Common myeloid progenitor, CD34-positive (primary cell): ENCODE measurements at regions not wholly inside any gene's neighbourhood (a gene's known extent, or its start where the extent isn't known, plus 50 kb on each side); places are given as distances from the start of the nearest gene placed in this dataset.

ENCODE experiments used
- CTCF ChIA-PET: fragments of 350-600 bp; sonication (Branson Sonifier 250); formaldehyde crosslinking; loops from one replicate; lab custom pipeline; 2021; ENCODE audit warnings: antibody characterized with exemption; lab: Charles Lee
- POLR2A ChIA-PET: fragments of 350-600 bp; sonication (Branson Sonifier 250); formaldehyde crosslinking; loops from one replicate; lab custom pipeline; 2021; ENCODE audit warnings: antibody characterized with exemption; lab: Charles Lee
- DNase-seq, 3 donors: peaks; one replicate each; pipeline versions ENCODE4 v3.0.0 to v3.0.0-alpha.2; 2013
- H3K27ac ChIP-seq, 2 experiments: 1 replicate in 1 of 2; 2 replicates in 1 of 2; pipeline ENCODE4 v1.7.0; 2013; ENCODE audit warnings: inconsistent platforms in 2 of 2, low read length in 2 of 2, mild to moderate bottlenecking in 2 of 2, low read depth in 1 of 2, moderate library complexity in 1 of 2; ENCODE audit not compliant: severe bottlenecking in 2 of 2, insufficient read depth in 1 of 2, poor library complexity in 1 of 2
- H3K27me3 ChIP-seq, 5 experiments: replicated peaks in 2 of 5; 1 replicate in 3 of 5; 2 replicates in 2 of 5; pipeline versions ENCODE4 v1.6.1 to v1.7.0; 2013; ENCODE audit warnings: low read length in 4 of 5, mild to moderate bottlenecking in 2 of 5, moderate library complexity in 2 of 5, inconsistent platforms in 1 of 5; ENCODE audit not compliant: insufficient read depth in 5 of 5, control insufficient read depth in 4 of 5
- H3K36me3 ChIP-seq, 4 experiments: 1 replicate in 2 of 4; 2 replicates in 2 of 4; pipeline versions ENCODE4 v1.6.1 to v1.7.0; 2013; ENCODE audit warnings: low read length in 3 of 4, control low read depth in 1 of 4, mild to moderate bottlenecking in 1 of 4; ENCODE audit not compliant: control insufficient read depth in 4 of 4, insufficient read depth in 4 of 4
- H3K4me1 ChIP-seq, 4 experiments: 1 replicate in 3 of 4; 2 replicates in 1 of 4; pipeline versions ENCODE4 v1.6.1 to v1.7.1; 2013; ENCODE audit warnings: low read length in 3 of 4, mild to moderate bottlenecking in 3 of 4, control low read depth in 1 of 4, inconsistent platforms in 1 of 4, moderate library complexity in 1 of 4; ENCODE audit not compliant: control insufficient read depth in 4 of 4, insufficient read depth in 4 of 4; ENCODE audit errors: control extremely low read depth in 1 of 4
- H3K4me3 ChIP-seq, 7 experiments: 1 replicate in 4 of 7; 2 replicates in 3 of 7; pipeline versions ENCODE4 v1.5.1 to v1.7.0; 2013; ENCODE audit warnings: mild to moderate bottlenecking in 7 of 7, low read length in 6 of 7, moderate library complexity in 6 of 7, inconsistent platforms in 2 of 7, low read depth in 2 of 7, control low read depth in 1 of 7; ENCODE audit not compliant: insufficient read depth in 4 of 7, control insufficient read depth in 1 of 7; ENCODE audit errors: extremely low read depth in 1 of 7
- H3K9me3 ChIP-seq, 5 experiments: 1 replicate in 4 of 5; 2 replicates in 1 of 5; pipeline versions ENCODE4 v1.6.1 to v1.7.1; 2013; ENCODE audit warnings: low read length in 4 of 5, mild to moderate bottlenecking in 2 of 5, inconsistent platforms in 1 of 5, low read depth in 1 of 5, moderate library complexity in 1 of 5; ENCODE audit not compliant: control insufficient read depth in 4 of 5, insufficient read depth in 2 of 5; ENCODE audit errors: control extremely low read depth in 1 of 5
- WGBS: methylation state at CpG from one replicate; pipeline ENCODE4 v1.1.5; 2013; ENCODE audit not compliant: insufficient coverage; 5-methylcytosine and 5-hydroxymethylcytosine counted together

DNA sequence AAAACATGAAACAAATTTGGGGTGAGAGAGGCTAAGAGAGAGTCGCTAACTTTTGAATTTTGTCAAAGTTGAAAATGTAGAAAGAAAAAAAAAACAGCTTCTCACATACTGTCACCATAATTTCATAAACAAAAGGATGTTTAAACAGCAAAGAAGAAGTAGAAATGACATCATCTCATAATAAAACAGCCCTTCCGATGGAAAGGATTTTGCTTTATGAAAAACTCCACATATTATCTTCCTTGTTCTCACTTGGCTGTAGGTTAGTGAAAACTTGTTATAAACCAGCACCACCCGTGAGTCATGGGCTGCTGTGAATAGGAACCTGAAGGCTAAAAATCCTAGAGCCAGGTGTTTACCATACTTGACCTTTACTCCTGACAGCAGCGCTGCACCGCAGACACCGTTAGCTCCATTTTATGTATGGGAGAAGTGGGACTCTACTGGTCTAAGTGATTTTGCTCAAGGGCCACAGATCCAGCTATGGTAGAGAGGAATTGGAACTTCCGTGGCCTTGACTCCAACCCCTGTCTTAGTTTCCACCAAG lies 63.0 kb upstream of the VRK1 start:
- Histone ChIP-seq H3K4me3 (no peak overlapping the region), H3K36me3 (no peaks in the 10 kb centered on the region), H3K9me3 (no peaks in the 10 kb centered on the region), H3K27me3 (peaks cover 4 to 33% (median 24%) of the 10 kb centered on the region in 5 experiments), H3K27ac (no peak overlapping the region), H3K4me1 (peaks cover 0 to 7% (median 5%) of the 10 kb centered on the region in 4 experiments)
- WGBS = 100% methylated on average over 2 of the region's 7 CpGs
- no peak for DNase-seq
- ChIA-PET POLR2A (interaction anchor here (0.6 kb wide), 2 partner anchors 163 to 1486 kb away, joined by 3 read pairs; no protein-coding TSS in a partner anchor), CTCF (interaction anchor here (0.7 to 0.8 kb wide), 2 partner anchors 9 to 174 kb away, joined by 3 read pairs; no protein-coding TSS in a partner anchor)

DNA sequence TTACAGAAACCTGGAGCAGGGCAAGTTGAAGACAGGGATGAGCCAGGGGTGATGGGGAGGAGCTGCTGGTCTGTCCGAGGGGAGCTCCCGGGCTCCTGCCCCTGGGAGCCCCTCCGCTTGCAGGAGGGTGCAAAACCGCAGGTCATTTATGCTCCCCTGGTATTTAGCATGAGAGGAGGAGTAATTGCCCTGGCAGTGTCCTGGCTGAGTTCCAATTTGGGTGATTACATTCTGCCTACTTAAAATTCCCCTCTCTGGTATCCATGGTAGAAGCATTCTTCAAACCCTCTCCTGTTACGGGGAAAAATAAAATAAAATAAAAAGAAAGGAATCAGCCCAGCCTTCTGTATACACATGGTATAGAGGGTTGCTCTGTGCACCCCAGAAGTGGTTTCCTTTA lies 61.7 kb upstream of the VRK1 start:
- no peak overlapping the region for H3K27ac ChIP-seq
- peaks cover 0 to 7% (median 5%) of the 10 kb centered on the region in 4 experiments for H3K4me1 ChIP-seq
- WGBS = 100% methylated on average over 2 of the region's 5 CpGs
- no peaks in the 10 kb centered on the region for H3K36me3 ChIP-seq
- H3K9me3 ChIP-seq = no peaks in the 10 kb centered on the region
- no peak overlapping the region for H3K4me3 ChIP-seq
- peaks cover 11 to 45% (median 24%) of the 10 kb centered on the region in 5 experiments for H3K27me3 ChIP-seq
- POLR2A ChIA-PET = no interaction called here
- no peak for DNase-seq
- CTCF ChIA-PET = interaction anchor here (0.7 to 2.2 kb wide), 3 partner anchors 10 to 169 kb away, joined by 3 to 4 read pairs (median 4); no protein-coding TSS in a partner anchor

DNA sequence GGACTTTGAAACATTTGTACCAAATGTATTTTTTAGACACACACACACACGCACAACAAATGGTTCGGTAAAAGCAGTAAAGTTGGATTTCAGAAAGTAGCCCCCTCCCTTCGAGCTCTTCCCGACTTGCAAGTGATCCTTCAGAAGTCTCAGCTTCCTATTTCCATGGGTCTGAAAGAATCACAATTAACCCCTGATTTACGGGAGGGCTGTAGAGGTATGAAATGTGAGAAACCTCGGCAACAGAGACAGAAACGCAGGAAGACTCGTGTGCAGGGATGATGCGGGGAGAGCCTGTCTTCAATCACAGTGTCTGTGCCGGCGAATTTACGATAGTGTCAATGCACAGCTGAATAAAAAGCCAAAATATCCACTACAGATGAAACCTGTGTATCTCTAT lies 60.7 kb upstream of the VRK1 start:
- DNase-seq = no peak
- Histone ChIP-seq H3K27me3 (peaks cover 11 to 50% (median 27%) of the 10 kb centered on the region in 5 experiments), H3K4me1 (peaks cover 0 to 11% (median 7%) of the 10 kb centered on the region in 4 experiments), H3K27ac (no peak overlapping the region), H3K4me3 (no peak overlapping the region), H3K36me3 (no peaks in the 10 kb centered on the region), H3K9me3 (no peaks in the 10 kb centered on the region)
- POLR2A ChIA-PET = no interaction called here
- CTCF ChIA-PET = interaction anchor here (1.0 to 2.2 kb wide), 3 partner anchors 9 to 283 kb away, joined by 3 to 4 read pairs (median 4); no protein-coding TSS in a partner anchor
- 82% methylated on average over 8 of the region's 12 CpGs for WGBS

DNA sequence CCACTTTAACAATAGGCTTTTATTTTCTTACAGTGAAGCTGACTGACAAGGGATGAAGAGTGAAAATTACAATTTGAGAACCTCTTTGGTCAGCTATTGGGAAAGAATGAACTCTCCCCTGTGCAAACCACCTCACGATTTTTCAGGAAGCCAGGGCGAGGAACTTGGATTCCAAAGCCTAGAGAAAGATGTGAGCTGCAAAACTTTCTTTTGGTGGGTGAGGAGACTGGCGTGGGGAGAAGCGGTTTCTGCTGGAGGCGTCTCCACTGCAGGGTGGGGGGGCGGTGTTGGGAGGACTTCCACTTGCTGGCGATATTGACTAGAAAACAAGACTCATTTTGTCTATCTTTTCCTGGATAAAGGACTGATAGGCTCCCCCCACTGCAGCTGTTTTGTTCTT lies 59.3 kb upstream of the VRK1 start:
- ChIA-PET CTCF (interaction anchor here (1.6 to 3.3 kb wide), 2 partner anchors 10 to 170 kb away, joined by 6 to 22 read pairs; no protein-coding TSS in a partner anchor), POLR2A (no interaction called here)
- H3K27me3 ChIP-seq = peaks cover 17 to 62% (median 27%) of the 10 kb centered on the region in 5 experiments
- H3K9me3 ChIP-seq = no peaks in the 10 kb centered on the region
- H3K4me3 ChIP-seq = peak overlapping the region in 4 of 7 experiments; percentile 9 to 58 (median 34)
- DNase-seq = peak in 2 of 3 donors; percentile 10 to 19
- H3K4me1 ChIP-seq = peaks cover 0 to 14% (median 9%) of the 10 kb centered on the region in 4 experiments
- no peaks in the 10 kb centered on the region for H3K36me3 ChIP-seq
- WGBS = 5% methylated on average over 6 of the region's 7 CpGs
- no peak overlapping the region for H3K27ac ChIP-seq

DNA sequence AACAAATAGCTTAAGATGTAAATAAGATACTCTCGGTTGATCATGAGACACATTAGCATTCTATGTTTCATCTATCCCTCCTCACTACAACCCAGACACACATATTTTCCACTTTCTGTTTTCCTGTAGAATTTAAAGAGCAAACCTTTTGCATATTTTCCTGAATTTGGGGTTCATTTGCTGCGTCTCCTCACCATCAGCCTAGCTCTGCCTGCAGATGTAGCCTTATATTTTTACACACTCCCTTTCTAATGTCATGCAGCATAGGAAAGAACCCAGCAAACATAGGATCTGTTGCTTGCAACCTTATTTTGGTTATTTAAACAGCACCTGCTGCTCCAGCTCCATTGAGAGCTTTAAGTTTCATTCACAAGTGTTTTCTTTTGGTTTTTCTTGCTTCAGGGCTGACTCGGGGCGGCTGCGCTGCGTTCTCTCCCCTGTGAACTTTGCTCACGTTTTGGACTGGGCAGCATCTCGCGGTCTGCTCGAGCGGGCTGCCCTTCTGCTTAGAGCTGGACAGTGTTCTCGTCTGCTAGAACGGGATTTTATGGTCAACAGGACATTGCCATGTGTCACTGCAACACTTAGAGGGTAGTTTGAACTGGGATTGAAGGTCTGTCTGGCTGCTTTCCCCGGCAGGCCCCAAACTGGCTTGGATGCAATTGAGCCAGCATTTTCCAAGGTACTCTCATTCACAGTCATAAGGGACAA lies 57.8 kb upstream of the VRK1 start:
- no peak overlapping the region for H3K4me3 ChIP-seq
- H3K4me1 ChIP-seq = peaks cover 0 to 14% (median 9%) of the 10 kb centered on the region in 4 experiments
- WGBS = 90% methylated on average over 11 of the region's 14 CpGs
- no peak for DNase-seq
- H3K27me3 ChIP-seq = peaks cover 19 to 73% (median 25%) of the 10 kb centered on the region in 5 experiments
- H3K27ac ChIP-seq = no peak overlapping the region
- H3K9me3 ChIP-seq = no peaks in the 10 kb centered on the region
- ChIA-PET POLR2A (no interaction called here), CTCF (interaction anchor here (0.7 to 4.2 kb wide), 7 partner anchors 9 to 172 kb away, joined by 3 to 34 read pairs (median 4); no protein-coding TSS in a partner anchor)
- no peaks in the 10 kb centered on the region for H3K36me3 ChIP-seq

DNA sequence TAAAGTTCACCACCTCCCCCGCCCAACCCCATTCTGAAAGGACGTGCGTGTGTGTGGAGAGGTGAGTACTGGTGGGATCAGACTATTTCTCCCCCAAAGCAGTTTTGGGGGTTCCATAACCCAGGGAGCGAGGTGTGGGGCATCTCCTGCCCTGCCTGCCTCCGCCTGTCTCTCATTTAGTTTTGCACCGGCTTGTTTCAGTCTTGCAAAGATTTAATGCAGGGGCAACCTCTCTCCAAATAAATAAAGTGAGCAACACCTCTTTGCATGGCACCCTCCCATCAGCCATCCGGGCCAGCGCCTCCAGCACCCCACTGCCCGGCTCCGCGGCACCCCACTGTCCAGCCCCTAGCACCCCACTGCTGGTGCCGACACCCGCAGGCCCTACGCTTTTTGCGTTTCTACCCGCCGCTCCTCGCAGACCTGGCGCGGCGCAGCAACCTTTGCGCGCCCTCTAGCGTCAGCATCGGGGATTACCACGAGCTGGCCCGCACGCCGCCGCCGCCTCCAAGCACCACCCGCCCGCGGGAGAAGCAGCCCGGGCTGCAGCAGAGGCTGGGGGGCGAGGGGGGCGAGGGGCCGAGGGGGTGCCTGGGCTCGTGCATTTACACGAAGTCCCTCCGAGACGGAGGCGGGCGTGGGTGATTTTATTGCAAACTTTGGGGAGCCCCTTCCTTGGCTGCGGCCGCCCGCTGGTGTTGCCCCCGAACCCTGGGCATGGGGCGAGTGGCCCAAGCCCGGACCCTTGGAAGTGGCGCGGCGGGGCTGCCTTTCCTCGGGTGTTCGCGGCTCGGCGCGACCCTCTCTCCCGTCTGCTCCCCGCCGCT lies 55.8 kb upstream of the VRK1 start:
- Histone ChIP-seq H3K4me1 (peaks cover 0 to 14% (median 9%) of the 10 kb centered on the region in 4 experiments), H3K4me3 (peak overlapping the region in 6 of 7 experiments; percentile 4 to 74 (median 49))
- POLR2A ChIA-PET = no interaction called here

More for the DNA sequence above, 55.8 kb upstream of the VRK1 start:
- peaks cover 16 to 67% (median 26%) of the 10 kb centered on the region in 5 experiments for H3K27me3 ChIP-seq
- no peak overlapping the region for H3K27ac ChIP-seq
- peak; percentile 39 to 76 (median 76) for DNase-seq
- no peaks in the 10 kb centered on the region for H3K9me3 ChIP-seq
- no peaks in the 10 kb centered on the region for H3K36me3 ChIP-seq
- WGBS = 9% methylated on average over 33 of the region's 62 CpGs
- CTCF ChIA-PET = interaction anchor here (0.6 to 4.2 kb wide), 7 partner anchors 17 to 446 kb away, joined by 3 to 34 read pairs (median 4); no protein-coding TSS in a partner anchor
